DND-41 (cell line): ENCODE measurements at regions not wholly inside any gene's neighbourhood (a gene's known extent, or its start where the extent isn't known, plus 50 kb on each side); places are given as distances from the start of the nearest gene placed in this dataset.

ENCODE experiments used
- ATAC-seq: fragments of 200-7000 bp; cut with Tn5 transposase; 3 replicates; pipeline ENCODE4 v1.9.1; 2021; ENCODE audit warnings: low read depth; ENCODE audit not compliant: insufficient read depth
- DNase-seq: peaks from one replicate; pipeline ENCODE4 v3.0.0-alpha.2; 2020
- H2AFZ ChIP-seq: 2 replicates; pipeline ENCODE4 v1.6.0; 2012; ENCODE audit warnings: low read depth, low read length
- H3K27ac ChIP-seq: 2 replicates; pipeline ENCODE4 v1.5.1; 2012; ENCODE audit warnings: low read length, inconsistent platforms
- H3K27me3 ChIP-seq: fragments of 200-600 bp; sonication (generic); 2 replicates; pipeline ENCODE4 v1.6.0; 2012; ENCODE audit warnings: low read length, mild to moderate bottlenecking, inconsistent platforms; ENCODE audit not compliant: insufficient read depth, poor library complexity
- H3K36me3 ChIP-seq: 2 replicates; pipeline ENCODE4 v1.5.1; 2012; ENCODE audit warnings: low read length, inconsistent platforms; ENCODE audit not compliant: insufficient read depth
- H3K4me1 ChIP-seq: 2 replicates; pipeline ENCODE4 v1.5.1; 2012; ENCODE audit warnings: mild to moderate bottlenecking, low read length; ENCODE audit not compliant: insufficient read depth
- H3K4me2 ChIP-seq: 2 replicates; pipeline ENCODE4 v1.6.0; 2012; ENCODE audit warnings: mild to moderate bottlenecking, moderate library complexity, low read length, inconsistent platforms; ENCODE audit not compliant: insufficient read depth
- H3K4me3 ChIP-seq, 2 experiments: fragments of 200-600 bp in 1 of 2; shearing (Covaris generic) in 1 of 2; 2 replicates each; pipeline ENCODE4 v1.5.1; 2012 to 2016; ENCODE audit warnings: inconsistent platforms in 2 of 2, low read length in 2 of 2, mild to moderate bottlenecking in 2 of 2, low read depth in 1 of 2, moderate library complexity in 1 of 2
- H3K79me2 ChIP-seq: 2 replicates; pipeline ENCODE4 v1.6.0; 2012; ENCODE audit warnings: low read length, inconsistent platforms; ENCODE audit not compliant: insufficient read depth
- H3K9ac ChIP-seq: 2 replicates; pipeline ENCODE4 v1.6.0; 2012; ENCODE audit warnings: low read depth, mild to moderate bottlenecking, inconsistent platforms, low read length, moderate library complexity
- H3K9me3 ChIP-seq: 2 replicates; pipeline ENCODE4 v1.5.1; 2012; ENCODE audit warnings: low read length, moderate library complexity, mild to moderate bottlenecking, inconsistent platforms; ENCODE audit not compliant: insufficient read depth, severe bottlenecking
- H4K20me1 ChIP-seq: 2 replicates; pipeline ENCODE4 v1.6.0; 2012; ENCODE audit warnings: low read length; ENCODE audit not compliant: insufficient read depth
- CTCF ChIP-seq: IDR thresholded peaks from 2 replicates; pipeline ENCODE4 v1.5.1; 2012; ENCODE audit warnings: borderline replicate concordance, low read length, moderate library complexity, mild to moderate bottlenecking; ENCODE audit not compliant: poor library complexity, severe bottlenecking; ENCODE audit errors: extremely low read depth
- EZH2 ChIP-seq: IDR thresholded peaks from 3 replicates; pipeline ENCODE4 v1.6.1; 2012; ENCODE audit warnings: borderline replicate concordance, low read depth, mild to moderate bottlenecking, moderate library complexity, low read length, inconsistent platforms; ENCODE audit not compliant: severe bottlenecking

GRCh38 chr14:44669496-44669895, 162.4 kb upstream of the FSCB start:
- Histone ChIP-seq H3K36me3 (no peaks in the 10 kb centered on the region), H3K4me3 (no peak overlapping the region), H3K4me2 (no peak overlapping the region), H2AFZ (no peak overlapping the region), H3K79me2 (no peaks in the 10 kb centered on the region), H3K9me3 (no peaks in the 10 kb centered on the region), H4K20me1 (no peaks in the 10 kb centered on the region), H3K27ac (no peak overlapping the region), H3K4me1 (no peaks in the 10 kb centered on the region), H3K27me3 (no peaks in the 10 kb centered on the region), H3K9ac (no peak overlapping the region)
- DNase-seq (no peak), ATAC-seq (no peak)
- TF ChIP-seq EZH2: no peak

- TF ChIP-seq EZH2 (no peak), CTCF (no peak)
- peak overlapping the region; percentile 72; the same call in 1 of the 2 replicates for H2AFZ ChIP-seq
These were observed 156.1 kb upstream of the FSCB start for GRCh38 chr14:44663136-44663535.

GRCh38 chr14:44662250-44662891, 155.3 kb upstream of the FSCB start:
- Histone ChIP-seq H3K9me3 (no peaks in the 10 kb centered on the region), H4K20me1 (no peaks in the 10 kb centered on the region), H3K4me2 (peak overlapping the region; percentile 56; the same call in 1 of the 2 replicates), H3K79me2 (no peaks in the 10 kb centered on the region), H3K9ac (no peak overlapping the region), H3K27ac (no peak overlapping the region), H3K27me3 (no peaks in the 10 kb centered on the region), H3K4me1 (peaks cover 8% of the 10 kb centered on the region; the same call in 1 of the 2 replicates), H3K4me3 (no peak overlapping the region), H2AFZ (peak overlapping the region; percentile 72), H3K36me3 (no peaks in the 10 kb centered on the region)
- TF ChIP-seq EZH2 (no peak), CTCF (no peak)
- ATAC-seq (peak; percentile 54; the same call in 2 of the 3 replicates), DNase-seq (no peak)

More at GRCh38 chr14:44663136-44663535, 156.1 kb upstream of the FSCB start:
- Histone ChIP-seq H3K79me2 (no peaks in the 10 kb centered on the region), H3K9me3 (no peaks in the 10 kb centered on the region), H3K36me3 (no peaks in the 10 kb centered on the region), H3K4me2 (peak overlapping the region; percentile 56; the same call in 1 of the 2 replicates), H3K9ac (no peak overlapping the region), H3K27ac (no peak overlapping the region), H3K4me1 (peaks cover 8% of the 10 kb centered on the region; the same call in 1 of the 2 replicates), H3K4me3 (no peak overlapping the region), H4K20me1 (no peaks in the 10 kb centered on the region), H3K27me3 (no peaks in the 10 kb centered on the region)
- DNase-seq (no peak), ATAC-seq (no peak)

GRCh38 chr14:44658389-44658696, 151.3 kb upstream of the FSCB start:
- Histone ChIP-seq H3K9me3 (no peaks in the 10 kb centered on the region), H3K4me3 (no peak overlapping the region), H2AFZ (no peak overlapping the region), H3K36me3 (no peaks in the 10 kb centered on the region), H3K27ac (no peak overlapping the region), H3K27me3 (peaks cover 2% of the 10 kb centered on the region), H3K4me1 (peaks cover 8% of the 10 kb centered on the region; the same call in 1 of the 2 replicates), H3K79me2 (no peaks in the 10 kb centered on the region), H3K4me2 (no peak overlapping the region), H4K20me1 (no peaks in the 10 kb centered on the region), H3K9ac (no peak overlapping the region)
- TF ChIP-seq EZH2 (no peak), CTCF (no peak)
- ATAC-seq (no peak), DNase-seq (no peak)
